NCI-H2196 treated with DMSO at 0.1 percent for 48 hours (cell line): ENCODE measurements at regions not wholly inside any gene's neighbourhood (a gene's known extent, or its start where the extent isn't known, plus 50 kb on each side); places are given as distances from the start of the nearest gene placed in this dataset.

Experiments
- DNase-seq: peaks from one replicate; lab custom pipeline; 2025; ENCODE audit not compliant: unreplicated experiment; lab: John Stamatoyannopoulos, UW

DNA sequence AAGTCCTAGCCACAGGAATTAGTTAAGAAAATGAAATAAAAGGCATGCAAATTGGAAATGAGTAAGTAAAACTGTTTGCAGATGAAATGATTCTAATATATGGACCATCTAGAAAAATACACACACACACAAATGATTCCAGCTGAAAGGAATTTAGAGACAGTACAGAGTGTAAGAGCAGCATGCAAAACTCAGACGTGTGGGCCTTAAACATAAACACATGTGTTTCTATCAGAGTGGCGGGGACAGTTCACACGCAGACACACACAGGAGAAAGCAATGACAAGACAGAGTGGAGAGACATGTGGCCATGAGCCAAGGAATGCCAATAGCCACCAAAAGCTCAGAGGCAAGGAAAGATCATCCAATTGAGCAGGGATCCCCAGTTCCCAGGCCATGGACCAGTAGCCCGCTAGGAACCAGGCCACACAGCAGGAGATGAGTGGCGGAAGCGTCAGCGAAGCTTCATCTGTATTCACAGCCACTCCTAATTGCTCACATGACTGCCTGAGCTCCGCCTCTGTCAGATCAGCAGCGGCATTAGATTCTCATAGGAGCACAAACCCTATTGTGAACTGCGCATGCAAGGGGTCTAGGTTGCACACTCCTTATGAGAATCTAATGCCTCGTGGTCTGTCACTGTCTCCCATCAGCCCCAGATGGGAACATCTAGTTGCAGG is 155.4 kb downstream of the ARL4C start:
- DNase-seq: no peak

DNA sequence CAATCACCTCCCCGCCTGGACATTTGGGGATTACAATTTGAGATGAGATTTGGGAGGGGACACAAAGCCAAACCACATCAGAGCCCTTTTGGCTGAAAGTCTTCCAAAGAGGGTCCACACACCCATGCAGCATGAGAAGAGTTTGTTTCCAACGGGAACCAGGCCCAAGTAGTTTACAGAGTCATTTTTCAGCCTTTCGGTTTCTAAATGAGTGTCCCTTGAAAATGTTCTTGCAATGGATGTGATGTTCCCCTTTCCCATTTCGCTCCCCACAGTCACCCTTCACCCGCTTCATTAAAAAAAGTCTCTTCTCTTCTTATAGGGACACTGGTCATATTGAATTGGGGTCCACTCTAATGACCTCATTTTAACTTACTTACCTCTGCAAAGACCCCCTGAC is 157.4 kb downstream of the ARL4C start:
- no peak for DNase-seq

DNA sequence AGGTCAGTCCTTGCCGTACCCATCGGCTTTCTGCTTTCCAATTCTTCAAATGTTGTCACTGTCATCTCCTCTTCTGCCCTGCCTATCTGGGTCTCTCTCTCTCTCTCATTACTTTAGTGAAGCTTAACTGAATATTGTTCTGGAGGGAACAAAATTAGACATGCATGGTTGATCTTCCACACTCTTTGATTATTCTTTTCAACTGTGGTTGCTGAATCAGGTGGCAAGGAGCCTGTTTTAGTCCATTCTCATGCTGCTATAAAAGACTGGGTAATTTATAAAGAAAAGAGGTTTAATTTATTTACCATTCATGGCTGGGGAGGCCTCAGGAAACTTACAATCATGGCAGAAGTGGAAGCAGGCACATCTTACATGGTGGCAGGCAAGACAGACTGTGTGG is 157.9 kb downstream of the ARL4C start:
- no peak for DNase-seq

DNA sequence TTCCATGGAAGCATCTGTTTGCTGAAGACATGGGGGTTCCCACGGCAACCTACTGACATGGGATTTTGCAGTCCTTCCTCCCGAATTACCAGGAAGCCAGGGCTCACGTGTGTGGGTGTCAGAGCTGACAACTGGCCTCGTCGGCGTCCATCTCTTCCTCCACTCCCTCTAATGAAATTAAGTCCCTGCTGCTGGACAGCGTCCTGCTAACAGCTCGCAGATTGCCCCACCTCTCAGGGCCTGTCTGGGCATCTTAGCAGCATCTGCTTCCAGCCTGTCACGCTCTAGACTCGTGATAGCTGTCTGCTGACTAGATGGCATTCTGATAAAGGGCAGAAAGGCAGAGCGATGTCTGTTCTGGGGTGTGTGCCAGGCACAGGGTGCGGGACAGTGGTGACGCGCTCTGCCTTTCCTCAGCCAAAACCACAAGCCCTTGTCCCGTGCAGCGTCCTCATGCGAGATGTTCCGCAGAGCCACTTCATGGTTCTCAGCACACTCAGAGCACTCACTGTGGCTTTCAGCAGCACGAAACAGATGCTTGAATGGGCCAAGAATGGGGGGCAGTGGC is 161.1 kb downstream of the ARL4C start:
- DNase-seq: no peak

- DNase-seq: no peak
These were observed 162.1 kb downstream of the ARL4C start for GRCh38 chr2:234334756-234335155.

DNA sequence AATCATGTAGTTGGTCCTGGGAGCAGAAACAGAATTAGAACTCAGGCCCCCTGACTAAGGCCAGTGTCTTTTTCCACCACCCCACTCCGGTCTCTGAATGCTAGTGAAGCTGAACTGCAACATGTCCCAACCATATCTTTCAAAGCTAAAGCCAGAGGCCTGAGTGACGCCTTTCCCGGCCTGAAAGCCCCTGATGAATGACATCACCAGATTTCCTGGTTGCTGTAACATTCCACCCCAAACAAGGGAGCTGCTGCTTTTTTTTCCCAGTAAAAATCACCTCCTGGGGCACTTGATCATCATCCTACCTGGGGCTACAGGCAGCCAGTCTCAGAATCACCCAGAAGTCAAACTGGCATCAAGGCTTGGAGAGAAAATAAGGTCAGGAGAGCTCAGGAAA is 162.7 kb downstream of the ARL4C start:
- no peak for DNase-seq

DNA sequence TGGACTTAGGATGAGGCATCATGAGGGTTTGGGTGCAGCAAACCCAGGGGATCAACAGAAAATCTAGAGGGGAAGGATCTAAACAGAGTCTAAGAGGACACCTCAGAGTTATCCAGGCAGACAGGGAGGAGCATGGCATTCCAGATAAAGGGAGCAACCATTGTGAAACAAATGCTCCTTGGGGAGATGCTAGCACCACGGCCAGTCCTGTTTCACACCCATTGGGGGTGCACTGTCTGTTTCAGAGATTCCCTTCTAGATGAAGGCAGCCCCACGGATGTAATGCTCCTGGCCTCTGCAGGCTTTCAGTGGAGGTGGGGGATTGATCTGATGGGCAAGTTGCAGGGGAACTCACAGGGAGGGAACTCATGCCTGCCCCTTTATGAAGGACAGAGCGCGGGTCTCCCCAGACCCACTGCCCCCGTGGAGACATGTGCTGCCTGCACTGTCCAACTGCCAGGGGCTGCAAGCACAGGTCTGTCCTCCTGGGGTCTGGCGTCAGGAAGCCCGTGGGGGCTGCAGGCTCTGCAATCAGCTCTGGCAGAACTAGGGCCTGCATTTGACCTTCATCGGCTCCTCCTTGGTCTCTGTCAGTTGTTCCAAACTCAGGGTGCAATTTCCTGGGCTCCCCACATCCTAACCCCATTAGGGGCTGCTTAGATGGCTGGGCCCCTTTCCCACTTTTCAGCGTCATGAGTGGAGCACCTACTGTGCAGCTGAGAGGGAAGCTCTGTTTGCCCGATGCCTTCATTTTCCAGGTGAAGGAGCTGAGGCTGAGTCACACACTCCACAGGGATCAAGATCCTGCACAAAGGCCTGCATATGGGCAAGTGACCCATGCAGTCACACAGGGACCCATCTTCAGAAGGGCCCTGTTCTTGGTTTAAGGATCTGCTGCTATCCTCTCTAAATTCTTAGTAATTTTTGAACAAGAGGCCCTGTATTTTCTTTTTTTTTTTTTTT is 163.4 kb downstream of the ARL4C start:
- no peak for DNase-seq

DNA sequence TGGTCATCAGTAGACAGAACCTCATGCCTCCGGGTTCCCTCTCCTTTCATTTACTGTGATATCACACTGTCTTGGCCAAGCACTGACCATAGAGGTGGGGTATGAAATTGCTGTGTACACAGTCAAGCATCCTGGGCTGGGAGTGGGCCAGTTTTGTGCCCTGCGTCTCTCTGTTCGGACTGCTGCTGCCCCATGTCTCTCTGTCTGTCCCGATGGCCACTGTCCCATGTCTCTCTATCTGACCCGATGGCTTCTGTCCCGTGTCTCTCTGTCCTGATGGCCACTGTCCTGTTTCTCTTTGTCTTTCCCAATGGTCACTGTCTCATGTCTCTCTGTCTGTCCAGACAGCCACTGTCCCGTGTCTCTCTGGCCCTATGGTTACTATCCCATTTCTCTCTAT is 164.9 kb downstream of the ARL4C start:
- no peak for DNase-seq

GRCh38 chr2:234331566-234331965 is 165.3 kb downstream of the ARL4C start:
- no peak for DNase-seq

GRCh38 chr2:234330902-234331301 is 166.0 kb downstream of the ARL4C start:
- no peak for DNase-seq

DNA sequence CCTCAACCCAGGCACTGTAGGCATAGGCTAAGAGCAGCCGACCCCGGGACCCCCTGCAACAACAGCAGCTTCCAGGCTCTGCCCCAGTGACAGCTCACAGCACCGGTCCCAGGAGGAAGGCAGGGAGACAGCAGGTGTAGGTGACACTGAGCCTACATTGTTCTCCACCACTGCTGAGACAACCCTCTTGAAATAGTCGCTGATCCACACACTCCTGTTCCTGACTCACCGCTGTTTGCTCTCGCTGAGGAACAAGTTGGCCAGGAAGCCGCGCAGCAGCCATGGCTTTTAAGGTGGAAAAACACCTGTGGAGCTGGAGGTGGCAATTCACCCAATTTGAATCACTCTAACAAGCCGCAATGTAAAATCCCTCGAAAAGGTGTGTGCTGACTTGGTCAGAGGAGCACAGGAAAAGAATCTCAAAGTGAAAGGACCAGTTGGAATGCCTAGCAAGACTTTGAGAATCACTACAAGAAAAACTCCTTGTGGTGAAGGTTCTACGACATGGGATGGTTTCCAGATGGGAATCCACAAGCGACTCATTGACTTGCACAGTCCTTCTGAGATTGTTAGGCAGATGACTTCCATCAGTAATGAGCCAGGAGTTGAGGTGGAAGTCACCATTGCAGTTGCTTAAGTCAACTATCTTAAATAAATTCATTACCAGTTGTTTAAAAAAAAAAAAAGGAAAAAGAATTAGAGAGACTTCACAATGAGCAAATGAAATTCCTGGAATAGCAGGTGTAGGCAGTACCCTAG is 167.5 kb downstream of the ARL4C start:
- DNase-seq: peak; percentile 45

GRCh38 chr2:234328444-234328990 is 168.4 kb downstream of the ARL4C start:
- no peak for DNase-seq

DNA sequence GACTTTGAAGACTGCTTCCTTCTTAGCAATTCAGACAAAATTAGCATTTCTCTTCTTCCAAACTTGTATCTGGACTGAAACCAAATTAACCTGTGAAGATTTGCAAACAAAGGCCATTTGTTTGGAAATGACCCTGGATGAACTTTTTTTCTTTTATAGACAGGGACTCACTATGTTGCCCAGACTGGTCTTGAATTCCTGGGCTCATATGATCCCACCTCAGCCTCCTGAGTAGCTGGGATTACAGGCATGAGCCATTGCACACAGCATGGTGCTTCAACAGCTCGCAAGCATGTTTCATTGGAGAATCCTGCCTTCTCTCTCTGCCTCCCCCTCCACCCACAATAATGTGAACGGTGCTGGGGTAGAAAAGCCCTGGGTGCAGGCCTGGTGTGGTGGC is 170.2 kb downstream of the ARL4C start:
- no peak for DNase-seq

- no peak for DNase-seq
These were observed 172.8 kb downstream of the ARL4C start for GRCh38 chr2:234324116-234324515.

DNA sequence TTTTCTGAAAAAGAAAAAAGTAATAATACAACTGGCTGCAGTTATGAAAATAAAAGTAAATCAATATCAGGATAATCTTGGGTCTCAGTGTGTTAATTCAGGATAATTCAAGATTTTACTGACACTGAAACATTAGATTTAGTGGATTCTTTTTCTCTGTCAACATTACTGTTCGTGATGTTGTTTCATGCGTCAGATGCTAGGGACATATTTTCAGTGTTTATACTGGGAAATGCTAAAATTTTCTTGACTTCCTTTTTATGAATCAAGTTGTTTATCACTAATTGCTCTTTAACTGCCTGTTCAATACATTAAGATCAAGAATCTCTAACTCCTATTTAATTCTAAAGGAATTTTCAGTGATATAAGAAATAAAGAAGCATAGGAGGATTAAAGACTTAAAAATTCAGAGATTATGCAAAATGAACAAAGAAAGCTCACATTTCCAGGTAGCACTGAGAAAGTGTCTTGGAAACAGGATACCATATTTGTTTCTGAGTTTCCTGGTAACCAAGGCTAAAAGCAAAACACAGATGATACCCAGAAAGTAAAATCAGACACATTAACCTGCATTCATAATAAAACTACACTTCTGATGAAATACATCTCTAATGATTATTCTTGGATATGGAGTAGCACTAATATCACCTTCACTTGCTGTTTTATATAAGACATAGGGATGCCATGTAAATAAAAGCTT is 174.0 kb downstream of the ARL4C start:
- no peak for DNase-seq

- DNase-seq: no peak
These were observed 176.8 kb downstream of the ARL4C start for GRCh38 chr2:234320066-234320465.

DNA sequence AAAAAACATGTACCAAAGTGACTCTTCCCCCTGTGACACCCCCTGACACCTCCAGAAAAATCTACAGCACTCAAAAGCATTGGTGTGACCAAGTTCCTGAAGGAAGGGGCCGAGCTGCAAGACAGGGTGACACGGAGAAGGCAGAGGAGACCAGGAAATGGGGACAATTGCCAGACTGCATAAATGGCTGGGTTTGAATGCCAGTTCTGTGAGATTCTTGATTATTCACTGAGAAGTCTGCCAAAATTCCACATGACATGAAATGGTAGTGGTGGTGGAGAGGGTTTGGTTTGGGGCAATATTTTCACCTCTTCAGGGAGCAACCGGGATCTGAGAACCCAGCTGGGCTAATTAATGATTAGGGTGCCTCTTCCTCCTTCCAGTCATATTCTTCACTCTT is 178.5 kb downstream of the ARL4C start:
- no peak for DNase-seq

DNA sequence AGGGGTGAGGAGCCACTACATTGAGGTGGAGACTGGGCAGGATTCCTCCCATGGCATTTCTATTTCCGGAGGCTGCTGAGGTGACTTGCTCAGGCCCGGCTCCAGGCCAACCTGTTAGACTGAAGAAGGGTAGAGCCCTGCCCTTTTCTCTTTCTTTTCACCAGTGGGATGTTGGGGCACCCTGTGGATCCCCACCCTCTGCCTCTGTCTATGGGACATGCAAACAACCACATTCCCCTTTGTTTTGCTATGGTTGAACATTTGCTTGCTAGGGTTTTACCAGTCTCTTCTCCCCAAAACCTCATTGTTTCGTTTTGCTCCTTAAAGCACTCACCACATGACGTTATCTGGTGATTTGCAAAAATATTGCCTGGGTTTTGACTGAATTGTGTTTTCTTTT is 183.3 kb downstream of the ARL4C start:
- DNase-seq: no peak

GRCh38 chr2:234310166-234310565 is 186.7 kb downstream of the ARL4C start:
- no peak for DNase-seq

DNA sequence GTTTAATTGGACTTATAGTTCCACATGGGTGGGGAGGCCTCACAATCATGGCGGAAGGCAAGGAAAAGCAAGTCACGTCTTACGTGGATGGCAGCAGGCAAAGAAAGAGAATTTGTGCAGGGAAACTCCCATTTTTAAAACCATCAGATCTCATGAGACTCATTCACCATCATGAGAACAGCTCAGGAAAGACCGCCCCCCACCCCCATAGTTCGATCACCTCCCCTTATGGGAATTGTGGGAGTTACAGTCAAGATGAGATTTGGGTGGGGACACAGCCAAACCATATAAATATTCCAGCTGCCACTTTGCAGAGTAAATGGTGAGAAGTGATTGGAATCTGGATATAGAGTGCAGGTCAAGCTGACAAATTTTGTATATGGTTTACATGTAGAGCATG is 187.4 kb downstream of the ARL4C start:
- DNase-seq: no peak
